ENCODE measurements at regions not wholly inside any gene's neighbourhood (a gene's known extent, or its start where the extent isn't known, plus 50 kb on each side); places are given as distances from the start of the nearest gene placed in this dataset.

DNA sequence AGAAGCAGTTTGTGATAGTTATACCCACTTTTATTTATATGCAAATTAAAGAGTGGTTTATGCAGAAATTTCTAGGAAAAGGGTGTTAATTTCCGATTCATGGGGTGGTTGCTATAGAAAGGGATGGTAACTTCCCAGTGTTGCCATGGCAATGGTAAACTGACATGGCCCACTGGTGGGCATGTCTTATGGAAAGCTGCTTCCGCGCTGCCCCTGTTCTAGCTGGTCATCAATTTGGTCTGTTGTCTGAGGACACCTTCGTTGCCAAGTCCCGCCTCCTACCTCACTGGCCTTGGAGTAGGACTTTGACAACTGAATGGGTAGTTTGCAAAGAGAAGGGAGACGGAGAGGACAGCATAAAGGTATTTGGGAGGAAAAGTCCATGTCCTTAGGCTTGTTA, 74.0 kb upstream of the SMIM23 start:
- Histone ChIP-seq H3K27ac (ENCODE audit: low read length) (no peak overlapping the region), H3K4me1 (ENCODE audit: control insufficient read depth, insufficient read depth, low read length) (no peaks in the 10 kb centered on the region), H3K27me3 (ENCODE audit: control insufficient read depth, insufficient read depth, low read length) (no peaks in the 10 kb centered on the region; the same call in 1 of the 2 replicates), H3K36me3 (ENCODE audit: control insufficient read depth, insufficient read depth, low read length) (no peaks in the 10 kb centered on the region), H3K4me3 (ENCODE audit: low read depth in 2 of 2, low read length in 2 of 2) (no peak overlapping the region), H3K9me3 (ENCODE audit: control insufficient read depth, insufficient read depth, low read depth, low read length) (no peaks in the 10 kb centered on the region)
- ChIA-PET CTCF (no interaction called here), POLR2A (no interaction called here)
- TF ChIP-seq, protein P1, sequence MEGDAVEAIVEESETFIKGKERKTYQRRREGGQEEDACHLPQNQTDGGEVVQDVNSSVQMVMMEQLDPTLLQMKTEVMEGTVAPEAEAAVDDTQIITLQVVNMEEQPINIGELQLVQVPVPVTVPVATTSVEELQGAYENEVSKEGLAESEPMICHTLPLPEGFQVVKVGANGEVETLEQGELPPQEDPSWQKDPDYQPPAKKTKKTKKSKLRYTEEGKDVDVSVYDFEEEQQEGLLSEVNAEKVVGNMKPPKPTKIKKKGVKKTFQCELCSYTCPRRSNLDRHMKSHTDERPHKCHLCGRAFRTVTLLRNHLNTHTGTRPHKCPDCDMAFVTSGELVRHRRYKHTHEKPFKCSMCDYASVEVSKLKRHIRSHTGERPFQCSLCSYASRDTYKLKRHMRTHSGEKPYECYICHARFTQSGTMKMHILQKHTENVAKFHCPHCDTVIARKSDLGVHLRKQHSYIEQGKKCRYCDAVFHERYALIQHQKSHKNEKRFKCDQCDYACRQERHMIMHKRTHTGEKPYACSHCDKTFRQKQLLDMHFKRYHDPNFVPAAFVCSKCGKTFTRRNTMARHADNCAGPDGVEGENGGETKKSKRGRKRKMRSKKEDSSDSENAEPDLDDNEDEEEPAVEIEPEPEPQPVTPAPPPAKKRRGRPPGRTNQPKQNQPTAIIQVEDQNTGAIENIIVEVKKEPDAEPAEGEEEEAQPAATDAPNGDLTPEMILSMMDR (IDR thresholded peaks at IDR 0.05): no peak
- TF ChIP-seq POLR2AphosphoS5 (IDR thresholded peaks at IDR 0.05; ENCODE audit: low read depth, low read length) (no peak), TCF7L2 (IDR thresholded peaks at IDR 0.05; ENCODE audit: low read depth, low read length) (no peak), SIN3A (IDR thresholded peaks at IDR 0.05; ENCODE audit: borderline replicate concordance, insufficient read depth, low read depth, low read length) (no peak)
- TF ChIP-seq, protein P2, sequence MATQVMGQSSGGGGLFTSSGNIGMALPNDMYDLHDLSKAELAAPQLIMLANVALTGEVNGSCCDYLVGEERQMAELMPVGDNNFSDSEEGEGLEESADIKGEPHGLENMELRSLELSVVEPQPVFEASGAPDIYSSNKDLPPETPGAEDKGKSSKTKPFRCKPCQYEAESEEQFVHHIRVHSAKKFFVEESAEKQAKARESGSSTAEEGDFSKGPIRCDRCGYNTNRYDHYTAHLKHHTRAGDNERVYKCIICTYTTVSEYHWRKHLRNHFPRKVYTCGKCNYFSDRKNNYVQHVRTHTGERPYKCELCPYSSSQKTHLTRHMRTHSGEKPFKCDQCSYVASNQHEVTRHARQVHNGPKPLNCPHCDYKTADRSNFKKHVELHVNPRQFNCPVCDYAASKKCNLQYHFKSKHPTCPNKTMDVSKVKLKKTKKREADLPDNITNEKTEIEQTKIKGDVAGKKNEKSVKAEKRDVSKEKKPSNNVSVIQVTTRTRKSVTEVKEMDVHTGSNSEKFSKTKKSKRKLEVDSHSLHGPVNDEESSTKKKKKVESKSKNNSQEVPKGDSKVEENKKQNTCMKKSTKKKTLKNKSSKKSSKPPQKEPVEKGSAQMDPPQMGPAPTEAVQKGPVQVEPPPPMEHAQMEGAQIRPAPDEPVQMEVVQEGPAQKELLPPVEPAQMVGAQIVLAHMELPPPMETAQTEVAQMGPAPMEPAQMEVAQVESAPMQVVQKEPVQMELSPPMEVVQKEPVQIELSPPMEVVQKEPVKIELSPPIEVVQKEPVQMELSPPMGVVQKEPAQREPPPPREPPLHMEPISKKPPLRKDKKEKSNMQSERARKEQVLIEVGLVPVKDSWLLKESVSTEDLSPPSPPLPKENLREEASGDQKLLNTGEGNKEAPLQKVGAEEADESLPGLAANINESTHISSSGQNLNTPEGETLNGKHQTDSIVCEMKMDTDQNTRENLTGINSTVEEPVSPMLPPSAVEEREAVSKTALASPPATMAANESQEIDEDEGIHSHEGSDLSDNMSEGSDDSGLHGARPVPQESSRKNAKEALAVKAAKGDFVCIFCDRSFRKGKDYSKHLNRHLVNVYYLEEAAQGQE (IDR thresholded peaks at IDR 0.05; ENCODE audit: insufficient read depth in 1 of 2, low read depth in 2 of 2, low read length in 1 of 2): no peak
- no TSS peak for BruUV-seq (replicated peaks)
- DNase-seq (ENCODE audit: low read depth, low spot score) (no peak), ATAC-seq (no peak)
- in situ Hi-C loops (cut with HindIII; ENCODE audit: low pct_unique_long_range_greater_than_20kb, low sequenced_read_pairs): no loop called here
- intact Hi-C loops (cut with micrococcal nuclease; ENCODE audit: unreplicated experiment): no loop called here

DNA sequence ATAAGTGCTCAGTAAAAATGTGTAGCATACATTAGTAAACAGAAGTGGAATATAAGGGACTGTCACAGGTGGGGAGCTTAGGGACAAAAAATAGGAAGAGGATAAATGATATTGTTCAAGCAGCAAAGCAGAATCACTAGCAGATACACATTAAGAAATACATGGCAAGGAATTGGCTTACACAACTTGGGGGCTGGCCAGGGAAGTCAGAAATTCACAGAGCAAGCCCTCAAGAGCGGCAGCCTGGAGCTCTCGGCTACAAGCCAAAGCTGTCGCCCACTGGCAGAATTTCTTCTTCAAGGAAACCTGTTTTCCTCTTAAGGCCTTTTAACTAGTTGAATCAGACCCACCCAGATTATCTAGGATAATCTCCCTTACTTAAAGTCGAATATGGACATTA, 73.0 kb upstream of the SMIM23 start:
- TF ChIP-seq, protein P1 (IDR thresholded peaks at IDR 0.05): no peak
- in situ Hi-C loops (cut with HindIII; ENCODE audit: low pct_unique_long_range_greater_than_20kb, low sequenced_read_pairs): no loop called here
- ChIA-PET POLR2A (no interaction called here), CTCF (no interaction called here)
- no peak for DNase-seq (ENCODE audit: low read depth, low spot score)
- Histone ChIP-seq H3K4me3 (ENCODE audit: low read depth in 2 of 2, low read length in 2 of 2) (no peak overlapping the region), H3K27ac (ENCODE audit: low read length) (no peak overlapping the region), H3K36me3 (ENCODE audit: control insufficient read depth, insufficient read depth, low read length) (no peaks in the 10 kb centered on the region), H3K9me3 (ENCODE audit: control insufficient read depth, insufficient read depth, low read depth, low read length) (no peaks in the 10 kb centered on the region), H3K4me1 (ENCODE audit: control insufficient read depth, insufficient read depth, low read length) (no peaks in the 10 kb centered on the region), H3K27me3 (ENCODE audit: control insufficient read depth, insufficient read depth, low read length) (no peaks in the 10 kb centered on the region; the same call in none of the 2 replicates)
- no peak for ATAC-seq
- BruUV-seq (replicated peaks): no TSS peak
- intact Hi-C loops (cut with micrococcal nuclease; ENCODE audit: unreplicated experiment): no loop called here

DNA sequence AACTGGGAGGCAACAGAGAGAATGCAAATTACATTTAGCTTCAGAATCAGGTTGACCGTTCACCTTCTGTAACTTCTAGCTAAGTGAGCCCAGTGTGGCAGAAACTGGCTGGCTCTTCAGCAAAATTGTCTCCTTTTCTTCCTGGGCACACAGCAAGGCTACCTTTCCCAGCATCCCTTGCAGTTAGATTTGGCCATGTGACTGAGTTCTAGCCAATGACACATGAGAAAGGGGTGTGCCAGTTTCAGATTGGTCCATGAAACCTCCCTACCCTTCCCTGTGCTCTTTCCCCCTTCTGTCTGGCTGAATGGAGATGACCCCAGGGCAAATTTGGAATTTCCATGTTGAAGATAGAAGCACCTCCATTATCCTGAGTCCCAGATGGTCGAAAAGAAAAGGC, 72.5 kb upstream of the SMIM23 start:
- H3K4me1 ChIP-seq (ENCODE audit: control insufficient read depth, insufficient read depth, low read length): no peaks in the 10 kb centered on the region
- no TSS peak for BruUV-seq (replicated peaks)
- CTCF ChIA-PET: no interaction called here
- DNase-seq (ENCODE audit: low read depth, low spot score) (no peak), ATAC-seq (no peak)
- peaks cover 5% of the 10 kb centered on the region for H3K27me3 ChIP-seq (ENCODE audit: control insufficient read depth, insufficient read depth, low read length)
- POLR2A ChIA-PET: no interaction called here
- TF ChIP-seq SIN3A (IDR thresholded peaks at IDR 0.05; ENCODE audit: borderline replicate concordance, insufficient read depth, low read depth, low read length) (no peak), TCF7L2 (IDR thresholded peaks at IDR 0.05; ENCODE audit: low read depth, low read length) (no peak)
- TF ChIP-seq, protein P1 (IDR thresholded peaks at IDR 0.05): no peak
- TF ChIP-seq, protein P2 (IDR thresholded peaks at IDR 0.05; ENCODE audit: insufficient read depth in 1 of 2, low read depth in 2 of 2, low read length in 1 of 2): no peak
- no peak overlapping the region for H3K27ac ChIP-seq (ENCODE audit: low read length)
- H3K36me3 ChIP-seq (ENCODE audit: control insufficient read depth, insufficient read depth, low read length): no peaks in the 10 kb centered on the region
- in situ Hi-C loops (cut with HindIII; ENCODE audit: low pct_unique_long_range_greater_than_20kb, low sequenced_read_pairs) (no loop called here), intact Hi-C loops (cut with micrococcal nuclease; ENCODE audit: unreplicated experiment) (no loop called here)
- no peaks in the 10 kb centered on the region for H3K9me3 ChIP-seq (ENCODE audit: control insufficient read depth, insufficient read depth, low read depth, low read length)
- no peak overlapping the region for H3K4me3 ChIP-seq (ENCODE audit: low read depth in 2 of 2, low read length in 2 of 2)

Measured in Panc1 (cell line).